ENCODE measurements at regions not wholly inside any gene's neighbourhood (a gene's known extent, or its start where the extent isn't known, plus 50 kb on each side); places are given as distances from the start of the nearest gene placed in this dataset.

GRCh38 chr7:121761399-121761798, 111.6 kb upstream of the PTPRZ1 start:
- TF ChIP-seq EZH2 (IDR thresholded peaks at IDR 0.05) (no peak), CTCF (IDR thresholded peaks at IDR 0.05) (no peak)

Measured in neural progenitor cell (in vitro differentiated cells).